KMS-11 (cell line): ENCODE measurements at regions not wholly inside any gene's neighbourhood (a gene's known extent, or its start where the extent isn't known, plus 50 kb on each side); places are given as distances from the start of the nearest gene placed in this dataset.

Source experiments
- H2AFZ ChIP-seq: fragments of 200-600 bp; sonication (generic); 2 replicates; pipeline ENCODE4 v1.6.1; 2016; ENCODE audit warnings: antibody characterized with exemption, mixed run types, low read depth
- H3K27ac ChIP-seq: fragments of 200-600 bp; sonication (generic); 2 replicates; pipeline ENCODE4 v1.6.1; 2016; ENCODE audit warnings: mild to moderate bottlenecking, mixed run types
- H3K27me3 ChIP-seq: fragments of 200-600 bp; sonication (generic); 2 replicates; pipeline ENCODE4 v1.6.1; 2017; ENCODE audit warnings: mild to moderate bottlenecking, low read depth, mixed run types, moderate library complexity; ENCODE audit not compliant: insufficient read depth
- H3K36me3 ChIP-seq: fragments of 200-600 bp; sonication (generic); 2 replicates; pipeline ENCODE4 v1.6.1; 2017; ENCODE audit warnings: mild to moderate bottlenecking, mixed run types; ENCODE audit not compliant: insufficient read depth
- H3K4me1 ChIP-seq: fragments of 200-600 bp; sonication (generic); 2 replicates; pipeline ENCODE4 v1.6.1; 2016; ENCODE audit warnings: mild to moderate bottlenecking, low read depth, mixed run types; ENCODE audit not compliant: poor library complexity, severe bottlenecking
- H3K4me2 ChIP-seq: fragments of 200-600 bp; sonication (generic); 2 replicates; pipeline ENCODE4 v1.7.0; 2016; ENCODE audit warnings: mild to moderate bottlenecking, mixed run types
- H3K4me3 ChIP-seq: fragments of 200-600 bp; sonication (generic); IDR thresholded peaks from 2 replicates; pipeline ENCODE4 v1.6.1; 2017; ENCODE audit warnings: low read depth, low read length, mixed read lengths; ENCODE audit not compliant: insufficient read depth
- H3K79me2 ChIP-seq: fragments of 200-600 bp; sonication (generic); 2 replicates; pipeline ENCODE4 v1.6.1; 2016; ENCODE audit warnings: low read depth, mixed run types; ENCODE audit not compliant: insufficient read depth
- H3K9ac ChIP-seq: fragments of 200-600 bp; sonication (generic); 2 replicates; pipeline ENCODE4 v1.6.1; 2016; ENCODE audit warnings: mild to moderate bottlenecking, mixed run types
- H4K20me1 ChIP-seq: fragments of 200-600 bp; sonication (generic); 2 replicates; pipeline ENCODE4 v1.6.1; 2016; ENCODE audit warnings: mild to moderate bottlenecking, mixed run types; ENCODE audit not compliant: insufficient read depth
- CTCF ChIP-seq: fragments of 200-600 bp; sonication (generic); conservative IDR thresholded peaks from 2 replicates; pipeline ENCODE4 v1.6.1; 2017; ENCODE audit warnings: low read depth, mild to moderate bottlenecking, antibody characterized with exemption, low read length, moderate library complexity, mixed read lengths

DNA sequence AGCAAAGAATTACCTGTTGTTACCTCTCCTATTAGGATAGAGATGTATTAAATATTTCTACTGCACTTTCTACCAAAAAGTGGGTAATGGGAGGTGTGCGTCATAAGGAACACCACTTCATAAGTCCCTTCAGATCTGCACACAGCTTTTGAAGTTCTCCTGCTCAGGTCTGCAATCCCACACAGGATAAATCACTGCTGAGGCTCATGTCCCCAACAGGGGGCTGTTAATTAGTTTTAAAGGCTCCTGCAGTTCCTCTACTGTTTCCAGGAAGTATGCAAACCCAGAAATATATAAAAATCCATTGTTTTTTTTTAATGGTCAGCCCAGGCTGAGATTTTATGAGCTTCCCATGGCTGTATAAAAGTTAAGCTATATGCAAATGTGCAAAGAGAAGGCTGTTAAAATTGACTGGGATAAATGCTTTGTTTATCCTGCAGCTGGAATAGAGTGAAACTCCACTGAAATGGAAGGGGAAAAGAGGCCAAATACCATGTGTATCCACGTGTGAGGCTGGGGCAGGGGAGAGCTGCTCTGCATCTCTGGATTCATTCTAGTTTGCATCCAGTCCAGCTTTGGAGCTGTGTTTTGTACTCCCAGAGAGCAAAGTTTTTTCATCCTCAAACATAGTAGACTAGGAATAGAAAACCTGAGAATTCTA is 903.7 kb downstream of the TDRD15 start:
- Histone ChIP-seq H3K9ac (no peak overlapping the region), H3K4me3 (no peak overlapping the region), H3K4me2 (no peak overlapping the region), H2AFZ (no peak overlapping the region), H3K27me3 (no peaks in the 10 kb centered on the region), H4K20me1 (no peaks in the 10 kb centered on the region), H3K36me3 (no peaks in the 10 kb centered on the region), H3K4me1 (no peaks in the 10 kb centered on the region), H3K27ac (no peak overlapping the region), H3K79me2 (no peaks in the 10 kb centered on the region)
- no peak for TF ChIP-seq CTCF

GRCh38 chr2:22035361-22035830 is 911.6 kb downstream of the TDRD15 start:
- Histone ChIP-seq H3K4me3 (no peak overlapping the region), H4K20me1 (no peaks in the 10 kb centered on the region), H3K27me3 (no peaks in the 10 kb centered on the region), H3K27ac (no peak overlapping the region), H3K9ac (no peak overlapping the region), H3K79me2 (no peaks in the 10 kb centered on the region), H3K36me3 (no peaks in the 10 kb centered on the region), H3K4me1 (no peaks in the 10 kb centered on the region), H2AFZ (no peak overlapping the region), H3K4me2 (no peak overlapping the region)
- TF ChIP-seq CTCF = no peak

DNA sequence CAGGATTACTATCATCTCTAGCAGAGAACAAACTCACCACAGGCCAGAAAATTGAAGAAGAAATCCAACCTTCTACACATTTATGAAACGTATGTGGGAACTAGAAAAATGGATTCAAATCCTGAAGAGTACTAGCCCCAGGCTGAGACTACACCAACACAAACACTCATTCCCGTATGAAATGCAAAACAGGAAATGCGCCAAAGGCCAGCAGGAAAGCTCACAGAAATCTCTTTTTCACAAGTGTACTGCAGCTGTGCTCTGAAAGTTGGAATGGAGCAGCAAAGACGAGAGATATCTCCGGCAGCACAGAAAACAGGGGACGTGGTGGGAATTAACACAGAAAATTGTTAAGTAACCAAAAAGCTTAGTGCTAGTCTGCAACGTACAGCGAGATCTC is 913.5 kb downstream of the TDRD15 start:
- TF ChIP-seq CTCF = no peak
- Histone ChIP-seq H2AFZ (no peak overlapping the region), H3K36me3 (no peaks in the 10 kb centered on the region), H3K4me1 (no peaks in the 10 kb centered on the region), H3K9ac (no peak overlapping the region), H3K27me3 (no peaks in the 10 kb centered on the region), H3K79me2 (no peaks in the 10 kb centered on the region), H3K4me3 (no peak overlapping the region), H4K20me1 (no peaks in the 10 kb centered on the region), H3K27ac (no peak overlapping the region), H3K4me2 (no peak overlapping the region)

DNA sequence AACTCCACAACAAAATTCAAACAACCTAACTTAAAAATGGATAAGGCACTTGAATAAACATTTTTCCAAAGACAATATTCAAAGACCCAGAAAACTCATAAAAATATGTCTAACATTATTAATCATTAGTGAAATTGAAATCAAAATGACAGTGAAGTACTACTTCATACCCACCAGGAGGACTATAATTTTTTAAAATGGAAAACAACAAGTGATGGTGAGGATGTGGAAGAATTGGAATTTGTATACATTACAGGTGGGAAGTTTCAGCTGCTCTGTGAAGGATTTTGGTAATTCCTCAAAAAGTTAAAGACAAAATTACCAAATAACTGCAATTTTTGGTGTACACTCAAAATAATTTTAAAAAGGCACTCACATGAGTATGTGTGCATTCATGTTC is 920.0 kb downstream of the TDRD15 start:
- H3K4me2 ChIP-seq = no peak overlapping the region
- no peaks in the 10 kb centered on the region for H3K4me1 ChIP-seq
- TF ChIP-seq CTCF = no peak
- no peaks in the 10 kb centered on the region for H3K79me2 ChIP-seq
- H3K4me3 ChIP-seq = no peak overlapping the region
- no peaks in the 10 kb centered on the region for H4K20me1 ChIP-seq
- no peaks in the 10 kb centered on the region for H3K27me3 ChIP-seq
- H3K36me3 ChIP-seq = no peaks in the 10 kb centered on the region
- no peak overlapping the region for H3K27ac ChIP-seq
- H3K9ac ChIP-seq = no peak overlapping the region
- H2AFZ ChIP-seq = no peak overlapping the region
